ENCODE measurements at regions not wholly inside any gene's neighbourhood (a gene's known extent, or its start where the extent isn't known, plus 50 kb on each side); places are given as distances from the start of the nearest gene placed in this dataset.

DNA sequence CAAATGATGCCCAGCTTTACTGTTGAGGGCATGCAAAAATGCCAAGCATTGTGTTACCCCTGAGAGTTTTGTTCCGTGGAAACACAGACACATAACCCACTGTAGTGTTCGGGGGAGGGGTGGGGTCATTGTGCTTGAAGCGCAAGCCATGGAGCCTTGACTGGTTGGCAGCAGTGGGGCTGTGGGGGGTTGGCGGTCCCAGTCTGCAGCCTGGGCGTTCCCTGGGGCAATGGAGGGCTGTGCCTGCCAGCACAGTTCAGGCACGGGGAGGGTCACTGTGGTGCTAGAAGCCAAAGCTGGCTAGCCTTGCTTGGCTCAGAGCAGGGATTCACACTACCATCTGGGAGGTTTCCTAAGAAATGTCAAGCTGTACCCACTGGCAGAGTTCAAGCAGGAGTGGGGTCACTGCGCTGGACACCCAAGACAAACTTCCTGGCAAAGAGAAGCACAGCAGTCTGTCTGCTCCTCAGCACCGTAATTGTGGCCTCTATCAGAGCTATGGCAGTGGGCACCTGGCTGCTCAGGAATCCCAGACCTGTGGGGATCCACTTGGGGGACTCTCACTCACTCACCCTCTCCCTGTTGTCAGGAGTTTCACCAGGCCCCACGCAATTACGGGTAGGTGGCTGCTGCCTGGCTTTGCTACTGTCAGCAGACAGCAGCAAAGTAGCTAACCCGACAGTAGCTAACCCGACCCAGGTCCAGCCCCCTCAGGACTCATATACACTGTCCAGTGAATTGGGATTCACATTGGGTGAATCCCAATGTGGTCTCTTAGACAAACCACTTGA lies 292.4 kb downstream of the ZWINT start:
- in situ Hi-C loops (cut with MboI; ENCODE audit: low sequenced_read_pairs, unreplicated experiment) = no loop called here
- DNase-seq (ENCODE audit: low spot score) = no peak
- TF ChIP-seq, protein P1, sequence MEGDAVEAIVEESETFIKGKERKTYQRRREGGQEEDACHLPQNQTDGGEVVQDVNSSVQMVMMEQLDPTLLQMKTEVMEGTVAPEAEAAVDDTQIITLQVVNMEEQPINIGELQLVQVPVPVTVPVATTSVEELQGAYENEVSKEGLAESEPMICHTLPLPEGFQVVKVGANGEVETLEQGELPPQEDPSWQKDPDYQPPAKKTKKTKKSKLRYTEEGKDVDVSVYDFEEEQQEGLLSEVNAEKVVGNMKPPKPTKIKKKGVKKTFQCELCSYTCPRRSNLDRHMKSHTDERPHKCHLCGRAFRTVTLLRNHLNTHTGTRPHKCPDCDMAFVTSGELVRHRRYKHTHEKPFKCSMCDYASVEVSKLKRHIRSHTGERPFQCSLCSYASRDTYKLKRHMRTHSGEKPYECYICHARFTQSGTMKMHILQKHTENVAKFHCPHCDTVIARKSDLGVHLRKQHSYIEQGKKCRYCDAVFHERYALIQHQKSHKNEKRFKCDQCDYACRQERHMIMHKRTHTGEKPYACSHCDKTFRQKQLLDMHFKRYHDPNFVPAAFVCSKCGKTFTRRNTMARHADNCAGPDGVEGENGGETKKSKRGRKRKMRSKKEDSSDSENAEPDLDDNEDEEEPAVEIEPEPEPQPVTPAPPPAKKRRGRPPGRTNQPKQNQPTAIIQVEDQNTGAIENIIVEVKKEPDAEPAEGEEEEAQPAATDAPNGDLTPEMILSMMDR (IDR thresholded peaks at IDR 0.05; ENCODE audit: borderline replicate concordance, control extremely low read depth, extremely low read depth, insufficient read depth, missing control alignments) = no peak

DNA sequence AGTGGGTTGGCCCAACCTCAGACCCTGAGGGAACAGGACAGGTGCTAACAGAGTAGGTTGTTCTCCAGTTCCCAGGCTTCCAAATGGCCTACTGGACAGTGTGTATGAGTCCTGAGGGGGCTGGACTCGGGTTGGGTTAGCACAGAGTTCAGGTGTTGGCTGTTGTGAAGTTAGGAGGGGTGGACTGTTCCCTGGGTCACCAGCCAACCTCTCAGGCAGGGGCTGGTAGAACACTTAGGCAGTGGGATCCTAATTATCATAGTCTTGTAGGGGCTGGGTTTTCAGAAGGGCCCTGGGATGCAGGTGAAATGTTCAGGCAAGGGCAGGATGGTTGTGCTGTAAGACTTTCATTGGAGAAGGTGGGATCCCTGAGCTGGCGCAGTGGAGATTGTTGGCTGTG lies 293.0 kb downstream of the ZWINT start:
- DNase-seq (ENCODE audit: low spot score) = no peak
- in situ Hi-C loops (cut with MboI; ENCODE audit: low sequenced_read_pairs, unreplicated experiment) = no loop called here
- TF ChIP-seq, protein P1 (IDR thresholded peaks at IDR 0.05; ENCODE audit: borderline replicate concordance, control extremely low read depth, extremely low read depth, insufficient read depth, missing control alignments) = no peak

DNA sequence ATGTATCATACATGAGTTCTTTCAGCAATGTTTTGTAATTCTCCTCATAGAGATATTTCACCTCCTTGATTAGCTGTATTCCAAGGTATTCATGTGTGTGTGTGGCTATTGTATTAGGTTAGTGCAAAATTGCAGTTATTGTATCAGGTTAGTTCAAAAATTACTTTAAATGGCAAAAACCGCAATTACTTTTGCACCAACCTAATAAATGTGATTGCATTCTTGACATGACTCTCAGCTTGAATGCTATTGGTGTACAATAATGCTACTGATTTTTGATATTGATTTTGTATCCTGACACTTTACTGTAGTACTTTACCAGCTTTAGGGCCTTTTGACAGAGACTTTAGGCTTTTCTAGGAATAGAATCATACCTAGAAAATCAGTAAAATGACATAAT lies 297.4 kb downstream of the ZWINT start:
- DNase-seq (ENCODE audit: low spot score) = no peak
- TF ChIP-seq, protein P1 (IDR thresholded peaks at IDR 0.05; ENCODE audit: borderline replicate concordance, control extremely low read depth, extremely low read depth, insufficient read depth, missing control alignments) = no peak
- in situ Hi-C loops (cut with MboI; ENCODE audit: low sequenced_read_pairs, unreplicated experiment) = no loop called here

DNA sequence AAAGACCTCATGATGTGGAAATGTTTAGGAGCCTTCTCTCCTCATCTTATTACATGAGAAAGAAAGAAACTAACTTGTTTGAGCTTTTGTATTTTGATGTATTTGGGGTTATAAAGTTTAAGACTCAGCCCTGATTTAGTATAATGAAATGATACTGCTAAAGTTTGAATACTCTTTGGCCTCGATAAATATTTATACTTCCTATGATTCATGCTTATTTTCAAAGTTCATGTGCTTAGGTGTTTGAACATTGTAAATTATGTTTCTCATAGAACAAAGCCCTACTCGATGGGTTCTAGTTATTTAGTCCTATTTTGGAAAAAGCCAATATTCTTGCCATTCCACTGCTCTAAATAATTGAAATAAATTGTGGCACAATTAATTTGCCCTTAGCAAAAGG lies 303.2 kb downstream of the ZWINT start:
- DNase-seq (ENCODE audit: low spot score) = no peak
- TF ChIP-seq, protein P1 (IDR thresholded peaks at IDR 0.05; ENCODE audit: borderline replicate concordance, control extremely low read depth, extremely low read depth, insufficient read depth, missing control alignments) = no peak
- in situ Hi-C loops (cut with MboI; ENCODE audit: low sequenced_read_pairs, unreplicated experiment) = no loop called here

DNA sequence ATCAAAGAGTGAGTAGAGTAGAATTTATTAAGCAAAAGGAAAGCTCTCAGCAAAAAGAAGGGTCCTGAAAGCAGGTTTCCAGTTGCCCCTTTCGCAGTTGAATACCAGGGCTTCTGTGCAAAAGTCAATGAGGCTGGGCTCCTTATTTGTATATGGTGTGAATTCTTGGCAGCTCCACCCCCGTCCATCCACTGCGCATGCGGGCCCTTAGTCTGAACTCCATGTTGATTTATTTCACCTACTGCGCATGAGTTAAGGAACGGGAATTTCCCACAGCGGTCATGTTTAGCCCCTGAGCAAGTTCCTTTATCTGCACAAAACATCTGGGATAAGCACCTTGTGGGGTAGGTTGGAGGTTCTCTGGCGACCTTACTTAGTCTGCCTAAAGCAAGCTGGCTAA lies 325.6 kb downstream of the ZWINT start:
- in situ Hi-C loops (cut with MboI; ENCODE audit: low sequenced_read_pairs, unreplicated experiment) = no loop called here
- no peak for DNase-seq (ENCODE audit: low spot score)
- TF ChIP-seq, protein P1 (IDR thresholded peaks at IDR 0.05; ENCODE audit: borderline replicate concordance, control extremely low read depth, extremely low read depth, insufficient read depth, missing control alignments) = no peak

DNA sequence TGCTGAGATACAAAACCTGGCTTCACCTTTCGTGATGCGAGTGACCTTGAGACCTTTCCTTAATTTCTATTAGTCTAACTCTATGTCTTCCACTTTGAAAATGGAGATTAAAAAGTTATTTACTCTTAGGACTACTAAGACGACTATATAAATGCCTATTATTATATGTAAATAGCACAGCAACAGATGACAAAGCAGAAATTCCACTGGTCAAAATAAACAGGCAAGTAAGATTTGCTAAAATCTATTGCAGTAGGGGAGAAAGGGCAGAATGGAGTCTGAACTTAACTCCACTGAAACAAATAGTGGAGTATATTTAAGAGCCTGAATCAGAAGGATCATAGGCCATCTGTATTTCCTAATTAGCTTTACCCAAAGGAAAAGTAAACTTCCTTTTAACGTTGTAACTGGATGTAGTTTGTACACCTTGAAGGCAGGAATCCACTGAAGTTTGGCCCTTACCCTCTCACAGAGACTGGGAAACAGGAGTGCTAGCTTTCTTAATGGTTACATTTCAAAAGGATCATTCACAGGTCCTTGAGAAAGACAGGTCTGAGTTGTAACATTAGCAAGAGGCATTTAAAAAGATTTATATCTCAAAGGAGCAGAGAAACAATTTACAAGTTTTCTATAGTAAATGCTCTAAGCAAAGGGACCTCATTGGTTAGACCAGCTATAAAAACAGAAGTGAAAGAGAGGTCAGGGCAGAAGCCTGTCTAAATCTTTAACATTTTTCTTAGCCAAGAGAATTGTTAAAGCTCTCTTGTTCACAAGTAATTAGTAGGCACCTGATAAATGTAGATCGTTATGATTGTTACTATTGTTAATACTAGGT lies 332.5 kb downstream of the ZWINT start:
- in situ Hi-C loops (cut with MboI; ENCODE audit: low sequenced_read_pairs, unreplicated experiment) = no loop called here
- TF ChIP-seq, protein P1 (IDR thresholded peaks at IDR 0.05; ENCODE audit: borderline replicate concordance, control extremely low read depth, extremely low read depth, insufficient read depth, missing control alignments) = no peak
- no peak for DNase-seq (ENCODE audit: low spot score)
